SK-N-SH treated with all-trans-retinoic acid at 6 μM for 48 hours (cell line): ENCODE measurements at regions not wholly inside any gene's neighbourhood (a gene's known extent, or its start where the extent isn't known, plus 50 kb on each side); places are given as distances from the start of the nearest gene placed in this dataset.

Experiments
- ARNTL ChIP-seq: fragments of 450-650 bp; formaldehyde crosslinking; IDR thresholded peaks from 2 replicates; pipeline ENCODE4 v1.5.0; 2020; ENCODE audit warnings: low read depth, mild to moderate bottlenecking, moderate library complexity, borderline replicate concordance
- CREB5 ChIP-seq: fragments of 250-450 bp; sonication (Bioruptor Pico); IDR thresholded peaks from 2 replicates; pipeline ENCODE4 v1.5.1; 2020; ENCODE audit warnings: low read depth, mild to moderate bottlenecking, moderate library complexity
- CSDC2 ChIP-seq: fragments of 250-450 bp; sonication (Bioruptor Pico); IDR thresholded peaks from 2 replicates; pipeline ENCODE4 v1.5.0; 2020; ENCODE audit warnings: mild to moderate bottlenecking, moderate library complexity
- ESRRG ChIP-seq: fragments of 250-450 bp; sonication (Bioruptor Pico); IDR thresholded peaks from 2 replicates; pipeline ENCODE4 v1.6.1; 2021; ENCODE audit warnings: mild to moderate bottlenecking
- GLIS3 ChIP-seq: fragments of 250-450 bp; sonication (Bioruptor Pico); IDR thresholded peaks from 2 replicates; pipeline ENCODE4 v1.5.0; 2020; ENCODE audit warnings: mild to moderate bottlenecking, moderate library complexity
- ISL1 ChIP-seq: fragments of 250-450 bp; sonication (Bioruptor Pico); IDR thresholded peaks from 2 replicates; pipeline ENCODE4 v2.1.2; 2022; ENCODE audit warnings: mild to moderate bottlenecking, moderate library complexity
- PATZ1 ChIP-seq: fragments of 250-450 bp; sonication (Bioruptor Pico); IDR thresholded peaks from 2 replicates; pipeline ENCODE4 v1.8.0; 2020; ENCODE audit warnings: mild to moderate bottlenecking, moderate library complexity, borderline replicate concordance
- POU6F1 ChIP-seq: fragments of 250-450 bp; sonication (Bioruptor Pico); IDR thresholded peaks from 2 replicates; pipeline ENCODE4 v1.8.0; 2021; ENCODE audit warnings: low read depth, mild to moderate bottlenecking, moderate library complexity, borderline replicate concordance
- PPARA ChIP-seq: fragments of 250-450 bp; sonication (Bioruptor Pico); IDR thresholded peaks from 2 replicates; pipeline ENCODE4 v1.5.0; 2020; ENCODE audit warnings: mild to moderate bottlenecking, borderline replicate concordance
- ZC3H10 ChIP-seq: fragments of 250-450 bp; sonication (Bioruptor Pico); IDR thresholded peaks from 2 replicates; pipeline ENCODE4 v1.5.1; 2021; ENCODE audit warnings: mild to moderate bottlenecking, moderate library complexity
- ZFP3 ChIP-seq: fragments of 250-450 bp; sonication (Bioruptor Pico); IDR thresholded peaks from 2 replicates; pipeline ENCODE4 v1.5.0; 2020; ENCODE audit warnings: mild to moderate bottlenecking, moderate library complexity
- ZFP30 ChIP-seq: fragments of 450-650 bp; formaldehyde crosslinking; IDR thresholded peaks from 2 replicates; pipeline ENCODE4 v1.5.0; 2022; ENCODE audit warnings: mild to moderate bottlenecking, moderate library complexity
- ZNF565 ChIP-seq: fragments of 450-650 bp; formaldehyde crosslinking; conservative IDR thresholded peaks from 2 replicates; pipeline ENCODE4 v1.5.0; 2020; ENCODE audit warnings: low read depth, mild to moderate bottlenecking, moderate library complexity

- no peak for TF ChIP-seq ZFP3 (CRISPR knock-in tag)
- TF ChIP-seq PPARA (CRISPR knock-in tag) = no peak
- TF ChIP-seq CREB5 (CRISPR knock-in tag) = no peak
- TF ChIP-seq POU6F1 = no peak
- TF ChIP-seq CSDC2 = no peak
- TF ChIP-seq ZC3H10 = no peak
- TF ChIP-seq GLIS3 (CRISPR knock-in tag) = no peak
- TF ChIP-seq ESRRG = no peak
- TF ChIP-seq ZFP30 (CRISPR knock-in tag) = no peak
- TF ChIP-seq ZNF565 (CRISPR knock-in tag) = no peak
- no peak for TF ChIP-seq ARNTL (CRISPR knock-in tag)
- TF ChIP-seq ISL1 = no peak
- TF ChIP-seq PATZ1 (CRISPR knock-in tag) = no peak
These were observed 345.0 kb downstream of the NDFIP2 start for GRCh38 chr13:79825959-79826358.
